ENCODE measurements at regions not wholly inside any gene's neighbourhood (a gene's known extent, or its start where the extent isn't known, plus 50 kb on each side); places are given as distances from the start of the nearest gene placed in this dataset.

DNA sequence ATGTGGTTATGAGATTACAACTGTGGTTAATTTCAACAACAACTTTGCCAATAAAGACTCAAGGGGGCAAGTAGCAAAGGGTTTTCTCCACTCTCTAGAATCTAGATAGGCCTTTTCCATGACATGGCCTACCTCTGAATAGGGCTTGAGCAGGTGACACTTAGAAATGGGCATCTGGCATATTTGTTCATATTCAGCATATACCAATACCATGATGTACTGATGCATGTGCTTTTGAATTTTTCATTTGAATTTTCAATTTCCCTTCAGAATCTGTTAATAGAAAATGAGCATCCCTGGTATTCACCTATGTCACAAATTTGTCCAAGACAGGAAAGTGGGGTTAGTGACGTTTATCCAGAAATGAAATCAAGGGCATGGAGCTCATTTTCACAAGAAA is 757.5 kb upstream of the NRSN1 start:
- Histone ChIP-seq H3K27ac (no peak overlapping the region), H3K4me3 (no peak overlapping the region)
- no peak for DNase-seq (ENCODE audit: low spot score)
- no peak for TF ChIP-seq CTCF (IDR thresholded peaks at IDR 0.05)

- Histone ChIP-seq H3K27ac (no peak overlapping the region), H3K4me3 (no peak overlapping the region)
- TF ChIP-seq CTCF (IDR thresholded peaks at IDR 0.05) = no peak
- no peak for DNase-seq (ENCODE audit: low spot score)
Observed at GRCh38 chr6:23370051-23370450, 756.0 kb upstream of the NRSN1 start.

DNA sequence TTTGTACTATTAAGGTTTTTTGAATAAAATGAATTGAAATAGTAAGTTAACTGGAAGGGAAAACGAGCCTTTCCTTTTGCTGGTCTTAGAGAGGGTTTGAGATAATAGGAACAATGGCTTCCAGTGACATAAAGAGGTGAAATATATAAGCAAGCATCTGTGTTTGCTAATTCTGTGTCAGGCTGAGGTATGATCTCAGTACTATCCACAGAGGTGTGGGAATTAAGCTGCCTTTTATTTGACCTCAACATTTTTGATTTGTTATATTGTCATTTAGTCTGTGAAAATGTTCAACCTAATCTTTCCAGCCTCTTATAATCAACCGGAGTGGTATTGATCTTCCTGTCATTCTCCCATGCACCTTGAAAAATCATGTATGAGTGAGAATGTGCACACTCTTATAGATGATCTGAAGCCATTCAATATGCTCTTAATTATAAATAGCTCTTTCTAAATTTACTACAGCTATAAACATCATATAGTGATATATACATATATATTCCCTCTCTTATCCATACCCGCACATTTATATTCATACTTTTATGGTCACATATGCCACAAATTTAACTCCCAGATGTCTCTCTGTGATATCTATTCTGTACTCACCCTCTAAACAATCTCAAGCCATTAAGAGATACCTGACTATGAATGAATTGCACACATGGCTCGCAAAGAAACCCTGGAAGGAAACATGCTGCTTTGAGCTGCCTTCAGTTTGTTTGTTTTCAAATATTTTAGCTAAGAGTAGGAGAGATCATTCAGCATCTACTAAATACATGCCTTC is 754.7 kb upstream of the NRSN1 start:
- no peak overlapping the region for H3K4me3 ChIP-seq
- TF ChIP-seq CTCF (IDR thresholded peaks at IDR 0.05) = no peak
- DNase-seq (ENCODE audit: low spot score) = no peak
- H3K27ac ChIP-seq = no peak overlapping the region

DNA sequence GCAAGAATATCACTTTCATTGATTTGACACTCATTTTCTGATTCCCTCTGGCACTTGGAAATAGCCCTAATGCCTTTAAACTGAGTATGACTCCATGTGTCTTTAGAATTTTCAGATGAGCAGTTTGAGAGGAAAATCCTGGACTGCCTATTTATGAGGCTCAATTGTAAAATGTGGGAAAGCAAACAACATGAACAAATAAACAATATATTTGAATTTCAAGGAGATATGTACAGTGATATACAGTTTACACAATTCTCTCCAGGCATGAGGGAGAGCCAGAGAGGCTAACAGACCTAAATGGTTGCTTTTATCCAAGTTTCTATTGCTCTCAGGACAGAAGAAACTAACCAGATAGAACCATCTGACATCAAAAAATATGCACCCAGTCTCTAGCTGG is 748.2 kb upstream of the NRSN1 start:
- Histone ChIP-seq H3K4me3 (no peak overlapping the region), H3K27ac (no peak overlapping the region)
- no peak for DNase-seq (ENCODE audit: low spot score)
- no peak for TF ChIP-seq CTCF (IDR thresholded peaks at IDR 0.05)

GRCh38 chr6:23380465-23380864 is 745.5 kb upstream of the NRSN1 start:
- no peak for DNase-seq (ENCODE audit: low spot score)
- no peak for TF ChIP-seq CTCF (IDR thresholded peaks at IDR 0.05)
- Histone ChIP-seq H3K27ac (no peak overlapping the region), H3K4me3 (no peak overlapping the region)

DNA sequence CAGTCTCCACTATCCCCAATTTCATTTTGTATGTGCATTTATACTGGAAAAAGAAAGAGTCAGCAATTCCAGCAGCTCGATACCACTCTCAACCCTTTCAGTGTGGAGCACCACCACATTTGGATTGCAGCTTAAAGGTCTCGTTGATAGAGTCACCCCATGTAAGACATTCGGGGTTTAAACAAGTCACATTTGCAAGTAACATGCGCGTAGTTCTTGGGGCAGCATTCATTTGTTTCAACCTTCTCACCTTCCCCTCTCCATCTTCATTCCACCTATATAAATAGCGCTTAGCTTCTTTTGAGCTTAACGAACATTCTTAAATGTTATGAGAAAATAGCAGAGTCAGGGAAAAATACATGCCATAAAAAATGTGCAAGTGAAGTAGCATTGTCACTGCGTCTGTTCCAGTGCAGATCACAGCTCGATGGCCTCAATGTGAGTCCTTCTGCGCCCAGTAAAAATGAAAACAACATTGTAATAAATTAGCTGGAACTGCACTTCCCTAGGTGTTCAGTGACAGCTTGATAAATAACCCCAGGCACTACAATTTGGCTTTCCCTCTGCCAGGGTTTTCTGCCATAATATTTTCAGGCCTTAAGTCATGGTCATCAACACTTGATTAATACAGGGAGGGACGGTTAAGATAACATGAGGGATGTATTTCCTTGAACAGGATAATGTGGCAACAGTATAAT is 737.8 kb upstream of the NRSN1 start:
- no peak for TF ChIP-seq CTCF (IDR thresholded peaks at IDR 0.05)
- DNase-seq (ENCODE audit: low spot score) = no peak
- Histone ChIP-seq H3K27ac (no peak overlapping the region), H3K4me3 (no peak overlapping the region)

DNA sequence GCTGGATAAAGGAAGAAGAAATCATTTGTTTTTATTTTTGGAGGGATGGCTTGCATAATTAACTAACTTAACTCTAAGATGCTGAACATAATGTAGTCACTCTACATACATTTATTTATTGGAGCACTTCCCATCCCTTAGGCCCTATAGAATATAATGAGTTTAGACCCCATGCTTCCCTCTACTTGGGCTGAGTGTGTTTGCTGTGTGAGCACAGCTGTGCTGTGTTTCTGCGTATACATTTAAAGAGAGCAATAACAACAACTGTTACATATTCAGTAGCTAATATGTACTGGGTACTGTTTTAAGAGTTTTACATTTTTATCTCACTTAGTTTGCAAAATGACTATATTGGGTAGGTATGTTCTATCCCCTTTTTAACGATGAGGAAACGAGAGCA is 736.6 kb upstream of the NRSN1 start:
- Histone ChIP-seq H3K4me3 (no peak overlapping the region), H3K27ac (no peak overlapping the region)
- TF ChIP-seq CTCF (IDR thresholded peaks at IDR 0.05) = no peak
- DNase-seq (ENCODE audit: low spot score) = no peak

All from coronary artery (tissue), 2 donors.